Erythroblast (primary cell): ENCODE measurements at regions not wholly inside any gene's neighbourhood (a gene's known extent, or its start where the extent isn't known, plus 50 kb on each side); places are given as distances from the start of the nearest gene placed in this dataset.

Experiments used
- GATA1 ChIP-seq: IDR thresholded peaks from 2 replicates; pipeline ENCODE4 v1.6.1; 2011; ENCODE audit warnings: low read depth, mild to moderate bottlenecking, control low read depth, low read length, moderate library complexity
- POLR2A ChIP-seq: IDR thresholded peaks from 2 replicates; pipeline ENCODE4 v1.6.1; 2011; ENCODE audit warnings: mild to moderate bottlenecking, low read length

- TF ChIP-seq POLR2A, result no peak
- TF ChIP-seq GATA1, result no peak
Measured at GRCh38 chr10:78381107-78381506, 347.4 kb downstream of the RPS24 start.
